MM.1S (cell line): ENCODE measurements at regions not wholly inside any gene's neighbourhood (a gene's known extent, or its start where the extent isn't known, plus 50 kb on each side); places are given as distances from the start of the nearest gene placed in this dataset.

ENCODE experiments used
- DNase-seq: peaks from one replicate; pipeline ENCODE4 v3.0.0-alpha.2; 2015
- H2AFZ ChIP-seq: fragments of 300-600 bp; sonication (generic); 2 replicates; pipeline ENCODE4 v1.6.0; 2016; ENCODE audit warnings: antibody characterized with exemption, low read length
- H3F3A ChIP-seq: fragments of 300-600 bp; sonication (generic); 2 replicates; pipeline ENCODE4 v1.6.1; 2016; ENCODE audit warnings: mild to moderate bottlenecking, antibody characterized with exemption, low read length, moderate library complexity, mixed read lengths; ENCODE audit not compliant: insufficient read depth
- H3K27ac ChIP-seq: fragments of 300-600 bp; sonication (generic); 2 replicates; pipeline ENCODE4 v1.5.1; 2016; ENCODE audit warnings: mild to moderate bottlenecking, low read length
- H3K27me3 ChIP-seq: fragments of 300-600 bp; sonication (generic); replicated peaks from 2 replicates; pipeline ENCODE4 v1.6.0; 2016; ENCODE audit warnings: low read length; ENCODE audit not compliant: insufficient read depth
- H3K36me3 ChIP-seq: fragments of 300-600 bp; sonication (generic); replicated peaks from 2 replicates; pipeline ENCODE4 v1.6.1; 2016; ENCODE audit warnings: mild to moderate bottlenecking, low read length, mixed read lengths; ENCODE audit not compliant: insufficient read depth
- H3K4me1 ChIP-seq: fragments of 300-600 bp; sonication (generic); 2 replicates; pipeline ENCODE4 v1.6.1; 2016; ENCODE audit warnings: low read length, mixed read lengths
- H3K4me2 ChIP-seq: fragments of 300-600 bp; sonication (generic); 2 replicates; pipeline ENCODE4 v1.6.0; 2016; ENCODE audit warnings: low read depth, low read length
- H3K4me3 ChIP-seq: fragments of 300-600 bp; sonication (generic); 2 replicates; pipeline ENCODE4 v1.5.1; 2016; ENCODE audit warnings: low read length, mixed read lengths
- H3K79me2 ChIP-seq: fragments of 300-600 bp; sonication (generic); 2 replicates; pipeline ENCODE4 v1.6.1; 2016; ENCODE audit warnings: mixed run types, low read length, mixed read lengths
- H3K9ac ChIP-seq: fragments of 300-600 bp; sonication (generic); 2 replicates; pipeline ENCODE4 v1.6.1; 2016; ENCODE audit warnings: low read length, mixed read lengths
- H3K9me2 ChIP-seq: fragments of 300-600 bp; sonication (generic); replicated peaks from 2 replicates; pipeline ENCODE4 v1.6.1; 2016; ENCODE audit warnings: mild to moderate bottlenecking, low read length, mixed read lengths; ENCODE audit not compliant: insufficient read depth
- H3K9me3 ChIP-seq: fragments of 300-600 bp; sonication (generic); replicated peaks from 2 replicates; pipeline ENCODE4 v1.6.1; 2016; ENCODE audit warnings: mild to moderate bottlenecking, low read length, mixed read lengths; ENCODE audit not compliant: insufficient read depth
- H4K20me1 ChIP-seq: fragments of 300-600 bp; sonication (generic); 2 replicates; pipeline ENCODE4 v1.6.1; 2016; ENCODE audit warnings: mild to moderate bottlenecking, low read length, moderate library complexity, mixed read lengths; ENCODE audit not compliant: insufficient read depth
- CTCF ChIP-seq: fragments of 300-600 bp; sonication (generic); IDR thresholded peaks from 2 replicates; pipeline ENCODE4 v1.5.1; 2016; ENCODE audit warnings: antibody characterized with exemption, low read length, mixed read lengths
- EZH2 ChIP-seq: fragments of 300-600 bp; sonication (generic); optimal IDR thresholded peaks from 2 replicates; pipeline ENCODE3; 2017; ENCODE audit warnings: low read depth, mild to moderate bottlenecking, antibody characterized with exemption, low read length, mixed read lengths
- EZH2phosphoT487 ChIP-seq: fragments of 300-600 bp; sonication (generic); IDR thresholded peaks from 2 replicates; pipeline ENCODE4 v1.6.1; 2018; ENCODE audit warnings: antibody characterized with exemption, low read length

- no peak overlapping the region for H3K9ac ChIP-seq
- no peaks in the 10 kb centered on the region for H3K4me1 ChIP-seq
- no peaks in the 10 kb centered on the region for H4K20me1 ChIP-seq
- H3K27me3 ChIP-seq = no peaks in the 10 kb centered on the region; the same call in 1 of the 2 replicates
- H3F3A ChIP-seq = no peaks in the 10 kb centered on the region
- TF ChIP-seq CTCF = no peak
- TF ChIP-seq EZH2 = no peak
- no peak for TF ChIP-seq EZH2phosphoT487
- no peak for DNase-seq
- H3K4me3 ChIP-seq = no peak overlapping the region
- H3K79me2 ChIP-seq = no peaks in the 10 kb centered on the region
- H3K9me2 ChIP-seq = no peaks in the 10 kb centered on the region
- no peak overlapping the region for H3K27ac ChIP-seq
- no peaks in the 10 kb centered on the region for H3K9me3 ChIP-seq
- no peak overlapping the region for H2AFZ ChIP-seq
- H3K4me2 ChIP-seq = no peak overlapping the region
- H3K36me3 ChIP-seq = no peaks in the 10 kb centered on the region
These were observed 54.0 kb upstream of the PRDM11 start for GRCh38 chr11:45092404-45092785.

GRCh38 chr11:45092901-45093760, 53.3 kb upstream of the PRDM11 start:
- no peak overlapping the region for H2AFZ ChIP-seq
- no peak overlapping the region for H3K4me2 ChIP-seq
- H3K27ac ChIP-seq = no peak overlapping the region
- no peaks in the 10 kb centered on the region for H3F3A ChIP-seq
- no peak overlapping the region for H3K9ac ChIP-seq
- TF ChIP-seq EZH2 = no peak
- TF ChIP-seq CTCF = no peak
- no peak for TF ChIP-seq EZH2phosphoT487
- no peak overlapping the region for H3K4me3 ChIP-seq
- no peaks in the 10 kb centered on the region; the same call in 1 of the 2 replicates for H3K27me3 ChIP-seq
- no peaks in the 10 kb centered on the region for H3K36me3 ChIP-seq
- H3K79me2 ChIP-seq = no peaks in the 10 kb centered on the region
- DNase-seq = no peak
- no peaks in the 10 kb centered on the region for H3K9me2 ChIP-seq
- no peaks in the 10 kb centered on the region for H3K4me1 ChIP-seq
- H4K20me1 ChIP-seq = no peaks in the 10 kb centered on the region
- H3K9me3 ChIP-seq = no peaks in the 10 kb centered on the region

- no peaks in the 10 kb centered on the region for H3K79me2 ChIP-seq
- no peak overlapping the region for H3K4me3 ChIP-seq
- H3K4me2 ChIP-seq = no peak overlapping the region
- H3K27ac ChIP-seq = no peak overlapping the region
- TF ChIP-seq EZH2 = no peak
- TF ChIP-seq CTCF = no peak
- TF ChIP-seq EZH2phosphoT487 = no peak
- H2AFZ ChIP-seq = no peak overlapping the region
- no peaks in the 10 kb centered on the region for H3K9me3 ChIP-seq
- DNase-seq = no peak
- H3K4me1 ChIP-seq = no peaks in the 10 kb centered on the region
- no peaks in the 10 kb centered on the region for H4K20me1 ChIP-seq
- H3F3A ChIP-seq = no peaks in the 10 kb centered on the region
- no peaks in the 10 kb centered on the region for H3K9me2 ChIP-seq
- H3K27me3 ChIP-seq = no peaks in the 10 kb centered on the region; the same call in 1 of the 2 replicates
- no peak overlapping the region for H3K9ac ChIP-seq
- no peaks in the 10 kb centered on the region for H3K36me3 ChIP-seq
These were observed 52.5 kb upstream of the PRDM11 start for GRCh38 chr11:45093761-45094455.
